GM19238 (cell line): ENCODE measurements at regions not wholly inside any gene's neighbourhood (a gene's known extent, or its start where the extent isn't known, plus 50 kb on each side); places are given as distances from the start of the nearest gene placed in this dataset.
A peak's percentile ranks its signal among the peaks of the same experiment; 100 is the strongest.

Experiments
- DNase-seq: peaks from one replicate; pipeline ENCODE4 v3.0.0; 2011; ENCODE audit warnings: low spot score; ENCODE audit not compliant: insufficient read length

GRCh38 chr13:44120849-44121755, 241.4 kb downstream of the LACC1 start:
- no peak for DNase-seq

- no peak for DNase-seq
Observed at GRCh38 chr13:44124352-44124751, 244.6 kb downstream of the LACC1 start.

- no peak for DNase-seq
Observed at GRCh38 chr13:44125943-44126469, 246.3 kb downstream of the LACC1 start.

- no peak for DNase-seq
Observed at GRCh38 chr13:44128552-44129001, 245.0 kb upstream of the SERP2 start.

GRCh38 chr13:44129418-44129817, 244.2 kb upstream of the SERP2 start:
- no peak for DNase-seq

- DNase-seq = no peak
Observed at GRCh38 chr13:44131069-44131614, 242.5 kb upstream of the SERP2 start.

- DNase-seq = no peak
Observed at GRCh38 chr13:44132710-44133109, 240.9 kb upstream of the SERP2 start.

- DNase-seq = no peak
Observed at GRCh38 chr13:44133626-44134025, 240.0 kb upstream of the SERP2 start.

GRCh38 chr13:44135566-44135965, 238.1 kb upstream of the SERP2 start:
- no peak for DNase-seq

- DNase-seq = no peak
Observed at GRCh38 chr13:44136696-44137268, 236.8 kb upstream of the SERP2 start.

- DNase-seq = no peak
Observed at GRCh38 chr13:44137466-44137865, 236.2 kb upstream of the SERP2 start.

GRCh38 chr13:44140146-44140545, 233.5 kb upstream of the SERP2 start:
- DNase-seq = no peak

- DNase-seq = no peak
Observed at GRCh38 chr13:44140888-44141724, 232.5 kb upstream of the SERP2 start.

GRCh38 chr13:44141725-44142539, 231.7 kb upstream of the SERP2 start:
- peak; percentile 98 for DNase-seq

GRCh38 chr13:44142540-44142867, 231.1 kb upstream of the SERP2 start:
- no peak for DNase-seq

GRCh38 chr13:44142941-44143665, 230.5 kb upstream of the SERP2 start:
- no peak for DNase-seq

GRCh38 chr13:44146138-44146537, 227.5 kb upstream of the SERP2 start:
- DNase-seq = no peak

GRCh38 chr13:44147233-44147632, 226.4 kb upstream of the SERP2 start:
- no peak for DNase-seq

GRCh38 chr13:44147648-44148047, 226.0 kb upstream of the SERP2 start:
- no peak for DNase-seq
